Stimulated activated CD8-positive, alpha-beta memory T cell treated with anti-CD3 and anti-CD28 coated beads, Interleukin-15, amount 100 ng/mL, for 4 hours (primary cell): ENCODE measurements at regions not wholly inside any gene's neighbourhood (a gene's known extent, or its start where the extent isn't known, plus 50 kb on each side); places are given as distances from the start of the nearest gene placed in this dataset.

Experiments
- DNase-seq, 2 donors: peaks; one replicate each; pipeline ENCODE4 v3.0.0-alpha.2; 2020; ENCODE audit warnings: low read depth in 2 of 2

- no peak for DNase-seq
Measured at GRCh38 chr2:181149056-181149455, 168.7 kb downstream of the UBE2E3 start.

GRCh38 chr2:181152226-181152625, 171.8 kb downstream of the UBE2E3 start:
- no peak for DNase-seq

- no peak for DNase-seq
Measured at GRCh38 chr2:181152701-181153100, 172.3 kb downstream of the UBE2E3 start.

GRCh38 chr2:181153886-181154285, 173.5 kb downstream of the UBE2E3 start:
- DNase-seq: no peak

GRCh38 chr2:181157326-181157725, 176.9 kb downstream of the UBE2E3 start:
- no peak for DNase-seq

GRCh38 chr2:181158427-181158826, 178.0 kb downstream of the UBE2E3 start:
- DNase-seq: no peak

GRCh38 chr2:181161615-181162014, 181.2 kb downstream of the UBE2E3 start:
- DNase-seq: no peak

GRCh38 chr2:181163139-181163538, 182.7 kb downstream of the UBE2E3 start:
- DNase-seq: no peak

- no peak for DNase-seq
Measured at GRCh38 chr2:181163691-181164090, 183.3 kb downstream of the UBE2E3 start.

GRCh38 chr2:181164699-181165098, 184.3 kb downstream of the UBE2E3 start:
- no peak for DNase-seq

GRCh38 chr2:181165199-181165868, 184.9 kb downstream of the UBE2E3 start:
- DNase-seq: no peak

GRCh38 chr2:181169503-181169902, 189.1 kb downstream of the UBE2E3 start:
- no peak for DNase-seq

- DNase-seq: no peak
Measured at GRCh38 chr2:181170256-181170655, 189.9 kb downstream of the UBE2E3 start.

- no peak for DNase-seq
Measured at GRCh38 chr2:181172676-181173075, 192.3 kb downstream of the UBE2E3 start.

- DNase-seq: no peak
Measured at GRCh38 chr2:181174611-181175580, 194.5 kb downstream of the UBE2E3 start.

- no peak for DNase-seq
Measured at GRCh38 chr2:181176540-181176939, 196.1 kb downstream of the UBE2E3 start.

GRCh38 chr2:181177376-181177775, 197.0 kb downstream of the UBE2E3 start:
- DNase-seq: no peak

GRCh38 chr2:181178130-181178529, 197.7 kb downstream of the UBE2E3 start:
- DNase-seq: no peak

GRCh38 chr2:181178823-181179412, 198.5 kb downstream of the UBE2E3 start:
- no peak for DNase-seq

GRCh38 chr2:181183878-181184542, 203.6 kb downstream of the UBE2E3 start:
- DNase-seq: no peak

- DNase-seq: no peak
Measured at GRCh38 chr2:181185421-181185820, 205.0 kb downstream of the UBE2E3 start.

- no peak for DNase-seq
Measured at GRCh38 chr2:181185948-181186347, 205.5 kb downstream of the UBE2E3 start.
